ENCODE measurements at regions not wholly inside any gene's neighbourhood (a gene's known extent, or its start where the extent isn't known, plus 50 kb on each side); places are given as distances from the start of the nearest gene placed in this dataset.

- Histone ChIP-seq H3K9me3 (ENCODE audit: control insufficient read depth, insufficient read depth, low read depth, low read length) (no peaks in the 10 kb centered on the region), H3K4me1 (ENCODE audit: control insufficient read depth, insufficient read depth, low read length) (no peaks in the 10 kb centered on the region), H3K27ac (ENCODE audit: extremely low read depth, low read depth, low read length) (no peak overlapping the region), H3K36me3 (ENCODE audit: control insufficient read depth in 2 of 2, insufficient read depth in 1 of 2, low read length in 2 of 2) (no peaks in the 10 kb centered on the region), H3K4me3 (ENCODE audit: low read depth, low read length) (no peak overlapping the region)
- ChIA-PET POLR2A (no interaction called here), CTCF (interaction anchor here (1.0 kb wide), 1 partner anchor 11 kb away, joined by 3 read pairs; no protein-coding TSS in a partner anchor)
- TF ChIP-seq RBAK (tag by site-specific recombination; IDR thresholded peaks at IDR 0.05), result no peak
Observed at GRCh38 chr6:946546-946945, 253.6 kb upstream of the EXOC2 start.

- ChIA-PET CTCF (no interaction called here), POLR2A (no interaction called here)
Observed at GRCh38 chr6:939526-940252, 246.8 kb upstream of the EXOC2 start.

More at GRCh38 chr6:939526-940252, 246.8 kb upstream of the EXOC2 start:
- H3K9me3 ChIP-seq (ENCODE audit: control insufficient read depth, insufficient read depth, low read depth, low read length), result no peaks in the 10 kb centered on the region
- H3K4me1 ChIP-seq (ENCODE audit: control insufficient read depth, insufficient read depth, low read length), result no peaks in the 10 kb centered on the region
- no peaks in the 10 kb centered on the region for H3K36me3 ChIP-seq (ENCODE audit: control insufficient read depth in 2 of 2, insufficient read depth in 1 of 2, low read length in 2 of 2)
- H3K27ac ChIP-seq (ENCODE audit: extremely low read depth, low read depth, low read length), result no peak overlapping the region
- TF ChIP-seq ZNF266 (tag by site-specific recombination; IDR thresholded peaks at IDR 0.05; ENCODE audit: low read depth) (no peak), ZNF449 (tag by site-specific recombination; IDR thresholded peaks at IDR 0.05) (no peak), PRDM1 (tag by site-specific recombination; IDR thresholded peaks at IDR 0.05) (no peak), ZNF548 (tag by site-specific recombination; IDR thresholded peaks at IDR 0.05) (no peak), GLI2 (tag by site-specific recombination; IDR thresholded peaks at IDR 0.05; ENCODE audit: borderline replicate concordance, low read depth) (no peak), ZNF830 (tag by site-specific recombination; IDR thresholded peaks at IDR 0.05; ENCODE audit: low read depth) (no peak), FEZF1 (tag by site-specific recombination; IDR thresholded peaks at IDR 0.05) (no peak), ZNF146 (tag by site-specific recombination; IDR thresholded peaks at IDR 0.05) (no peak), ZFP37 (tag by site-specific recombination; IDR thresholded peaks at IDR 0.05) (no peak), PRDM10 (tag by site-specific recombination; IDR thresholded peaks at IDR 0.05) (no peak), ZSCAN5A (tag by site-specific recombination; IDR thresholded peaks at IDR 0.05) (no peak), HOXC10 (CRISPR knock-in tag; IDR thresholded peaks at IDR 0.05) (no peak), ZNF513 (tag by site-specific recombination; IDR thresholded peaks at IDR 0.05) (no peak), TSHZ1 (tag by site-specific recombination; IDR thresholded peaks at IDR 0.05; ENCODE audit: borderline replicate concordance) (no peak)
- H3K4me3 ChIP-seq (ENCODE audit: low read depth, low read length), result no peak overlapping the region
